ENCODE measurements at regions not wholly inside any gene's neighbourhood (a gene's known extent, or its start where the extent isn't known, plus 50 kb on each side); places are given as distances from the start of the nearest gene placed in this dataset.
"Not testable (repeated sequence)": the region's sequence is repeated elsewhere in the genome, so short reads cannot be mapped to it uniquely, and the experiment has no call there.

- no peak for DNase-seq
Measured at GRCh38 chr4:114034189-114034588, 54.7 kb upstream of the ARSJ start.

- DNase-seq, result no peak
Measured at GRCh38 chr4:114036426-114036825, 57.0 kb upstream of the ARSJ start.

- no peak for DNase-seq
Measured at GRCh38 chr4:114036864-114037263, 57.4 kb upstream of the ARSJ start.

- DNase-seq, result peak; percentile 8
Measured at GRCh38 chr4:114037988-114038387, 58.5 kb upstream of the ARSJ start.

GRCh38 chr4:114038762-114039387, 59.4 kb upstream of the ARSJ start:
- DNase-seq, result no peak

- no peak for DNase-seq
Measured at GRCh38 chr4:114040319-114041116, 61.1 kb upstream of the ARSJ start.

GRCh38 chr4:114041117-114041475, 61.6 kb upstream of the ARSJ start:
- DNase-seq, result no peak

- DNase-seq, result no peak
Measured at GRCh38 chr4:114043116-114043515, 63.7 kb upstream of the ARSJ start.

GRCh38 chr4:114044351-114044750, 64.9 kb upstream of the ARSJ start:
- DNase-seq, result not testable (repeated sequence)

GRCh38 chr4:114046331-114046730, 66.9 kb upstream of the ARSJ start:
- no peak for DNase-seq

- not testable (repeated sequence) for DNase-seq
Measured at GRCh38 chr4:114048154-114048553, 68.7 kb upstream of the ARSJ start.

GRCh38 chr4:114052227-114052626, 72.8 kb upstream of the ARSJ start:
- DNase-seq, result peak; percentile 7

GRCh38 chr4:114056599-114056998, 77.2 kb upstream of the ARSJ start:
- DNase-seq, result peak; percentile 62

- DNase-seq, result peak; percentile 16
Measured at GRCh38 chr4:114057746-114058145, 78.3 kb upstream of the ARSJ start.

- DNase-seq, result no peak
Measured at GRCh38 chr4:114062499-114062898, 83.1 kb upstream of the ARSJ start.

- DNase-seq, result no peak
Measured at GRCh38 chr4:114072781-114073180, 93.3 kb upstream of the ARSJ start.

GRCh38 chr4:114076899-114077570, 97.6 kb upstream of the ARSJ start:
- no peak for DNase-seq

GRCh38 chr4:114077610-114078009, 98.2 kb upstream of the ARSJ start:
- peak; percentile 53 for DNase-seq

GRCh38 chr4:114078636-114079035, 99.2 kb upstream of the ARSJ start:
- DNase-seq, result no peak

GRCh38 chr4:114081783-114082182, 102.3 kb upstream of the ARSJ start:
- DNase-seq, result no peak

GRCh38 chr4:114082348-114082747, 102.9 kb upstream of the ARSJ start:
- no peak for DNase-seq

- no peak for DNase-seq
Measured at GRCh38 chr4:114085611-114086345, 106.3 kb upstream of the ARSJ start.

- peak; percentile 75 for DNase-seq
Measured at GRCh38 chr4:114087596-114088230, 108.3 kb upstream of the ARSJ start.

Data from NCI-H446 treated with DMSO at 0.1 percent for 48 hours (cell line).